ENCODE measurements at regions not wholly inside any gene's neighbourhood (a gene's known extent, or its start where the extent isn't known, plus 50 kb on each side); places are given as distances from the start of the nearest gene placed in this dataset.

GRCh38 chr1:54485416-54485815 is 62.6 kb upstream of the ACOT11 start (continued):
- TF ChIP-seq CTCF (IDR thresholded peaks at IDR 0.05; ENCODE audit: low read depth, low read length, missing input control) (no peak), HNF4A (conservative IDR thresholded peaks at IDR 0.05) (no peak), RAD21 (IDR thresholded peaks at IDR 0.05) (no peak), FOXA2 (IDR thresholded peaks at IDR 0.05) (no peak), NR2F2 (IDR thresholded peaks at IDR 0.05) (no peak), EGR1 (IDR thresholded peaks at IDR 0.05; ENCODE audit: low read depth in 2 of 2) (no peak)

GRCh38 chr1:54483875-54484437 is 64.1 kb upstream of the ACOT11 start:
- Histone ChIP-seq H3K27me3 (ENCODE audit: control insufficient read depth in 4 of 4, insufficient read depth in 4 of 4, low read length in 3 of 4) (no peaks in the 10 kb centered on the region), H3K9ac (ENCODE audit: low read depth in 1 of 2, low read length in 2 of 2) (no peak overlapping the region), H3K36me3 (ENCODE audit: control insufficient read depth in 4 of 4, insufficient read depth in 3 of 4, low read depth in 1 of 4, low read length in 3 of 4) (no peaks in the 10 kb centered on the region), H3K9me3 (ENCODE audit: control insufficient read depth in 4 of 4, low read length in 3 of 4) (no peaks in the 10 kb centered on the region), H3K4me3 (ENCODE audit: low read depth in 1 of 3, low read length in 3 of 3) (no peak overlapping the region), H3K4me1 (ENCODE audit: control insufficient read depth in 4 of 4, insufficient read depth in 4 of 4, low read length in 3 of 4) (peaks cover 11 to 38% (median 31%) of the 10 kb centered on the region in 4 donors), H3K27ac (ENCODE audit: low read depth in 1 of 2, low read length in 2 of 2) (no peak overlapping the region)
- WGBS, result 49% methylated on average over 11 of the region's 11 CpGs
- peak; percentile 31 for DNase-seq (ENCODE audit: low spot score)
- TF ChIP-seq YY1 (IDR thresholded peaks at IDR 0.05) (no peak), RXRA (IDR thresholded peaks at IDR 0.05) (peak; percentile 47 to 54), CTCF (IDR thresholded peaks at IDR 0.05; ENCODE audit: low read depth, low read length, missing input control) (no peak), REST (IDR thresholded peaks at IDR 0.05) (no peak), NR2F2 (IDR thresholded peaks at IDR 0.05) (no peak), ZBTB33 (IDR thresholded peaks at IDR 0.05) (no peak), SP1 (IDR thresholded peaks at IDR 0.05) (no peak), MAX (IDR thresholded peaks at IDR 0.05) (no peak), HNF4A (conservative IDR thresholded peaks at IDR 0.05) (peak; percentile 75 to 78), HNF4G (IDR thresholded peaks at IDR 0.05) (no peak)

Measured in liver (tissue), 8 donors.